ENCODE measurements at regions not wholly inside any gene's neighbourhood (a gene's known extent, or its start where the extent isn't known, plus 50 kb on each side); places are given as distances from the start of the nearest gene placed in this dataset.
"Not testable (repeated sequence)": the region's sequence is repeated elsewhere in the genome, so short reads cannot be mapped to it uniquely, and the experiment has no call there.

DNA sequence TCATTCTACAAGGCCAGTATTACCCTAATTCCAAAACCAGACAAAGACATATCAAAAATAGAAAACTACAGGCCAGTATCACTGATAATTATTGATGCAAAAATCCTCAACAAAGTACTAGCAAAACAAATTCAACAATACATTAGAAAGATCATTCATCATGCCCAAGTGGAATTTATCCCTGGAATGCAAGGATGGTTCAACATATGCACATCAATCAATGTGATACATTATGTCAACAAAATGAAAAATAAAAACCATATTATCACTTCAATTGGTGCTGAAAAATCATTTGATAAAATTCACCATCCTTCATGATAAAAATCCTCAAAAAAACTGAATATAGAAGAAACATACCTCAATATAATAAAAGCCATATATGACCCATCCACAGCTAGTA is 115.2 kb upstream of the SLC27A6 start:
- Mint-ChIP-seq H3K4me3 (no peak overlapping the region), H3K27me3 (no peaks in the 10 kb centered on the region), H3K9me3 (peaks cover 21% of the 10 kb centered on the region), H3K4me1 (ENCODE audit: unreplicated experiment) (no peaks in the 10 kb centered on the region), H3K36me3 (no peaks in the 10 kb centered on the region), H3K27ac (no peak overlapping the region)
- TF ChIP-seq, protein P1, sequence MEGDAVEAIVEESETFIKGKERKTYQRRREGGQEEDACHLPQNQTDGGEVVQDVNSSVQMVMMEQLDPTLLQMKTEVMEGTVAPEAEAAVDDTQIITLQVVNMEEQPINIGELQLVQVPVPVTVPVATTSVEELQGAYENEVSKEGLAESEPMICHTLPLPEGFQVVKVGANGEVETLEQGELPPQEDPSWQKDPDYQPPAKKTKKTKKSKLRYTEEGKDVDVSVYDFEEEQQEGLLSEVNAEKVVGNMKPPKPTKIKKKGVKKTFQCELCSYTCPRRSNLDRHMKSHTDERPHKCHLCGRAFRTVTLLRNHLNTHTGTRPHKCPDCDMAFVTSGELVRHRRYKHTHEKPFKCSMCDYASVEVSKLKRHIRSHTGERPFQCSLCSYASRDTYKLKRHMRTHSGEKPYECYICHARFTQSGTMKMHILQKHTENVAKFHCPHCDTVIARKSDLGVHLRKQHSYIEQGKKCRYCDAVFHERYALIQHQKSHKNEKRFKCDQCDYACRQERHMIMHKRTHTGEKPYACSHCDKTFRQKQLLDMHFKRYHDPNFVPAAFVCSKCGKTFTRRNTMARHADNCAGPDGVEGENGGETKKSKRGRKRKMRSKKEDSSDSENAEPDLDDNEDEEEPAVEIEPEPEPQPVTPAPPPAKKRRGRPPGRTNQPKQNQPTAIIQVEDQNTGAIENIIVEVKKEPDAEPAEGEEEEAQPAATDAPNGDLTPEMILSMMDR (conservative IDR thresholded peaks at IDR 0.05), result no peak
- no peak for DNase-seq (ENCODE audit: extremely low spot score, unreplicated experiment)

DNA sequence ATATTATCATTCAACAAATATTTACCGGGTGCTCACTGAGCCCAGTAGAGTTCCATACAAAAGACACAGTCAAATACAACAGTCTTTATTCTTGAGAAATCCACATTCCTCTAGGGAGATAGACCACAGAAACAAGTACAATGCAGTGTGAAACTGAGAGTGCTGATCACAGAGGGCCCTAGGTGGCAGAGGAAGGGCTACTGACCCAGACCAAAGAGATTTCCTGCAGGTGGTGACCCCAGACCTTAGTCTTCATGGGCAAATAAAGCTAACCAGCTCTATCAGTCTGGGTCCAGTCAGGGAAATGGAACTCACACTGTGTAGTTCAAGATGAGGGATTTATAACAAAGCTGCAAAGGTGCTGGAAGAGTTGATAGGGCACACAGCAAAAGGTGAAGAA is 110.4 kb upstream of the SLC27A6 start:
- DNase-seq (ENCODE audit: extremely low spot score, unreplicated experiment), result no peak
- H3K4me3 Mint-ChIP-seq, result no peak overlapping the region
- peaks cover 3% of the 10 kb centered on the region for H3K27me3 Mint-ChIP-seq
- H3K27ac Mint-ChIP-seq, result no peak overlapping the region
- H3K9me3 Mint-ChIP-seq, result peaks cover 12% of the 10 kb centered on the region
- H3K4me1 Mint-ChIP-seq (ENCODE audit: unreplicated experiment), result no peaks in the 10 kb centered on the region
- H3K36me3 Mint-ChIP-seq, result no peaks in the 10 kb centered on the region
- TF ChIP-seq, protein P1 (conservative IDR thresholded peaks at IDR 0.05), result no peak

DNA sequence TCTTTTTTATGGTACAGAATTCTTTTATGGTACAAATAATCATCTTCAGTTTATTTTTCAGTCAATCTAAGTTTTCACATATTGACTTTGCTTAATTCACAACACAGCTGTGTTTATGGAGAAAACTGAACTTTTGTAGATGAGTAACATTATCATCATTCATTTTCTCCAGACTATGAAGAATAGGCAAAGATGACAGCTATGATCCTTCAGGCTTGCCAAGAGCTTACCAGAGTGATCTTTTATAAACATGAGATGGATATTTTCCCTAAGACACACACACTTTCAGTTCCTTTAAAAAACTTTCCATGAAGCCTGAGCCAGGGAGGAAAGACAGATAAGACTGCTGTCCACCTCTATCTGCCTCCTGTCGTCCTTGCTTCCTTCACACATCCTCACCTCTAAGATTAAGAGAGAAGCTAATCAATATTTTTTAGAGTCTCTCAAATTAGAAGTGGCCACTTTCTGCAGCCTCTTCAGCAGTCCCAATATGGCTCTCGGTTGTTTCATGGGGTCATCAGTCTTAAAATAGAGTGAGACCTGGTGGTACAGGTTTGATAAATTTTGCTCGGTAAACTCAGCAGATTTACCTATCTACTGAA is 108.1 kb upstream of the SLC27A6 start:
- TF ChIP-seq, protein P1 (conservative IDR thresholded peaks at IDR 0.05), result no peak
- Mint-ChIP-seq H3K27me3 (peaks cover 3% of the 10 kb centered on the region), H3K4me3 (no peak overlapping the region), H3K9me3 (peaks cover under 1% of the 10 kb centered on the region), H3K4me1 (ENCODE audit: unreplicated experiment) (no peaks in the 10 kb centered on the region), H3K36me3 (no peaks in the 10 kb centered on the region), H3K27ac (no peak overlapping the region)
- no peak for DNase-seq (ENCODE audit: extremely low spot score, unreplicated experiment)

DNA sequence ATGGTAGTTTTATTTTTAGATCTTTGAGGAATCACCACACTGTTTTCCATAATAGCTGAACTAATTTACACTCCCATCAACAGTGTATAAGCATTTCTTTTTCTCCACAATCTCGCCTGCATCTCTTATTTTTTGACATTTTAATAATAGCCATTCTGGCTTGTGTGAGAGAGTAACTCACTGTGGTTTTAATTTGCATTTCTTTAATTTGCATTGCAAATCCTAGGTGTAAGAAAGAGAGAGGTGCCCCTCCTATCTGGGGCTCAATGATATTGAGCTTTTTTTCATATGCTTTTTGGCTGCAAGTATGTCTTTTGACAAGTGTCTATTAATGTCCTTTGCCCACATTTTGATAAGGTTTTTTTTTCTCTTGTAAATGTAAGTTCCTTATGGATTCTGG is 106.3 kb upstream of the SLC27A6 start:
- peaks cover 3% of the 10 kb centered on the region for H3K27me3 Mint-ChIP-seq
- no peak for DNase-seq (ENCODE audit: extremely low spot score, unreplicated experiment)
- no peaks in the 10 kb centered on the region for H3K36me3 Mint-ChIP-seq
- TF ChIP-seq, protein P1 (conservative IDR thresholded peaks at IDR 0.05), result no peak
- H3K4me1 Mint-ChIP-seq (ENCODE audit: unreplicated experiment), result no peaks in the 10 kb centered on the region
- no peak overlapping the region for H3K27ac Mint-ChIP-seq
- no peaks in the 10 kb centered on the region for H3K9me3 Mint-ChIP-seq
- H3K4me3 Mint-ChIP-seq, result no peak overlapping the region

DNA sequence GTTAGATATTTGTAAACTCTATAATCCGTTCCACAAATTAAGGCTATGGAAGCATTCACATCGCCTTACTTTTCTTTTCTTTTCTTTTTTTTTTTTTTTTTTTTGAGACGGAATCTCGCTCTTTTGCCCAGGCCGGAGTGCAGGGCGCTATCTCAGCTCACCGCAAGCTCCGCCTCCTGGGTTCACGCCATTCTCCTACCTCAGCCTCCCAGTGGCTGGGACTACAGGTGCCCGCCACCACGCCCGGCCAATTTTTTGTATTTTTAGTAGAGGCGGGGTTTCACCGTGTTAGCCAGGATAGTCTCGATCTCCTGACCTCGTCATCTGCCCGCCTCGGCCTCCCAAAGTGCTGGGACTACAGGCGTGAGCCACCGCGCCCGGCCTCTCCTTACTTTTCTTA is 104.1 kb upstream of the SLC27A6 start:
- H3K9me3 Mint-ChIP-seq; H3K27ac Mint-ChIP-seq; H3K27me3 Mint-ChIP-seq; DNase-seq (ENCODE audit: extremely low spot score, unreplicated experiment); H3K4me1 Mint-ChIP-seq (ENCODE audit: unreplicated experiment); H3K4me3 Mint-ChIP-seq; H3K36me3 Mint-ChIP-seq: not testable (repeated sequence)

DNA sequence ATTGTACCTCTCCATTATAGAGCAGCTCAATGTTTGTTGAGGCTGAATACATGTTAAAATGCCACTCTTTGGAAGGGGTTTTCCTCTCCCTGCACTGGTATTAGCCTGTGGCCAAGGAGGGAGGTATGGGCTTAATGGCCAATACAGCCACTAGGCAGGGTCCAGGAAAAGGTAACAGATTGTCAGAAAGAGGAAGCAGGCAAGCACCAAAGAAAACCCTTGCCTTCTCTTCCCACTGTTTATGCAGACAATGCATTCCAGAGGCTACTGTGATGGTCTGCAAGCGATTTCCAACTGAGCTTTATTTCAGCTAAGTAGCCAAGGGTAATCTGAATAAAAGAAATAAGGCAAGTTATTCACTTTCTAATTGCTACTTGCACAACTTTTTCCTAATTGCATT is 95.3 kb upstream of the SLC27A6 start:
- Mint-ChIP-seq H3K4me3 (no peak overlapping the region), H3K4me1 (ENCODE audit: unreplicated experiment) (peaks cover 3% of the 10 kb centered on the region), H3K9me3 (peaks cover 4% of the 10 kb centered on the region), H3K36me3 (no peaks in the 10 kb centered on the region), H3K27ac (no peak overlapping the region), H3K27me3 (no peaks in the 10 kb centered on the region)
- DNase-seq (ENCODE audit: extremely low spot score, unreplicated experiment), result no peak
- TF ChIP-seq, protein P1 (conservative IDR thresholded peaks at IDR 0.05), result no peak
